DND-41 (cell line): ENCODE measurements at regions not wholly inside any gene's neighbourhood (a gene's known extent, or its start where the extent isn't known, plus 50 kb on each side); places are given as distances from the start of the nearest gene placed in this dataset.

ENCODE experiments used
- ATAC-seq: fragments of 200-7000 bp; cut with Tn5 transposase; 3 replicates; pipeline ENCODE4 v1.9.1; 2021; ENCODE audit warnings: low read depth; ENCODE audit not compliant: insufficient read depth
- DNase-seq: peaks from one replicate; pipeline ENCODE4 v3.0.0-alpha.2; 2020
- H2AFZ ChIP-seq: 2 replicates; pipeline ENCODE4 v1.6.0; 2012; ENCODE audit warnings: low read depth, low read length
- H3K27ac ChIP-seq: 2 replicates; pipeline ENCODE4 v1.5.1; 2012; ENCODE audit warnings: low read length, inconsistent platforms
- H3K27me3 ChIP-seq: fragments of 200-600 bp; sonication (generic); 2 replicates; pipeline ENCODE4 v1.6.0; 2012; ENCODE audit warnings: low read length, mild to moderate bottlenecking, inconsistent platforms; ENCODE audit not compliant: insufficient read depth, poor library complexity
- H3K36me3 ChIP-seq: 2 replicates; pipeline ENCODE4 v1.5.1; 2012; ENCODE audit warnings: low read length, inconsistent platforms; ENCODE audit not compliant: insufficient read depth
- H3K4me1 ChIP-seq: 2 replicates; pipeline ENCODE4 v1.5.1; 2012; ENCODE audit warnings: mild to moderate bottlenecking, low read length; ENCODE audit not compliant: insufficient read depth
- H3K4me2 ChIP-seq: 2 replicates; pipeline ENCODE4 v1.6.0; 2012; ENCODE audit warnings: mild to moderate bottlenecking, moderate library complexity, low read length, inconsistent platforms; ENCODE audit not compliant: insufficient read depth
- H3K4me3 ChIP-seq, 2 experiments: fragments of 200-600 bp in 1 of 2; shearing (Covaris generic) in 1 of 2; 2 replicates each; pipeline ENCODE4 v1.5.1; 2012 to 2016; ENCODE audit warnings: inconsistent platforms in 2 of 2, low read length in 2 of 2, mild to moderate bottlenecking in 2 of 2, low read depth in 1 of 2, moderate library complexity in 1 of 2
- H3K79me2 ChIP-seq: 2 replicates; pipeline ENCODE4 v1.6.0; 2012; ENCODE audit warnings: low read length, inconsistent platforms; ENCODE audit not compliant: insufficient read depth
- H3K9ac ChIP-seq: 2 replicates; pipeline ENCODE4 v1.6.0; 2012; ENCODE audit warnings: low read depth, mild to moderate bottlenecking, inconsistent platforms, low read length, moderate library complexity
- H3K9me3 ChIP-seq: 2 replicates; pipeline ENCODE4 v1.5.1; 2012; ENCODE audit warnings: low read length, moderate library complexity, mild to moderate bottlenecking, inconsistent platforms; ENCODE audit not compliant: insufficient read depth, severe bottlenecking
- H4K20me1 ChIP-seq: 2 replicates; pipeline ENCODE4 v1.6.0; 2012; ENCODE audit warnings: low read length; ENCODE audit not compliant: insufficient read depth
- CTCF ChIP-seq: IDR thresholded peaks from 2 replicates; pipeline ENCODE4 v1.5.1; 2012; ENCODE audit warnings: borderline replicate concordance, low read length, moderate library complexity, mild to moderate bottlenecking; ENCODE audit not compliant: poor library complexity, severe bottlenecking; ENCODE audit errors: extremely low read depth
- EZH2 ChIP-seq: IDR thresholded peaks from 3 replicates; pipeline ENCODE4 v1.6.1; 2012; ENCODE audit warnings: borderline replicate concordance, low read depth, mild to moderate bottlenecking, moderate library complexity, low read length, inconsistent platforms; ENCODE audit not compliant: severe bottlenecking

GRCh38 chr11:90836031-90836430 lies 613.2 kb upstream of the CHORDC1 start:
- Histone ChIP-seq H3K4me3 (no peak overlapping the region), H3K9me3 (no peaks in the 10 kb centered on the region), H3K4me1 (no peaks in the 10 kb centered on the region), H3K27me3 (no peaks in the 10 kb centered on the region), H2AFZ (no peak overlapping the region), H3K9ac (no peak overlapping the region), H3K79me2 (no peaks in the 10 kb centered on the region), H3K36me3 (no peaks in the 10 kb centered on the region), H3K4me2 (no peak overlapping the region), H3K27ac (no peak overlapping the region), H4K20me1 (no peaks in the 10 kb centered on the region)
- TF ChIP-seq CTCF (no peak), EZH2 (no peak)
- ATAC-seq, result no peak
- DNase-seq, result no peak

GRCh38 chr11:90823446-90823845 lies 600.6 kb upstream of the CHORDC1 start:
- H3K27me3 ChIP-seq, result no peaks in the 10 kb centered on the region
- H4K20me1 ChIP-seq, result no peaks in the 10 kb centered on the region
- H3K4me2 ChIP-seq, result no peak overlapping the region
- H3K9ac ChIP-seq, result no peak overlapping the region
- H3K79me2 ChIP-seq, result no peaks in the 10 kb centered on the region
- H3K27ac ChIP-seq, result no peak overlapping the region
- H3K9me3 ChIP-seq, result no peaks in the 10 kb centered on the region
- TF ChIP-seq EZH2 (no peak), CTCF (no peak)
- H3K4me1 ChIP-seq, result no peaks in the 10 kb centered on the region
- H3K4me3 ChIP-seq, result no peak overlapping the region
- ATAC-seq, result no peak
- H3K36me3 ChIP-seq, result no peaks in the 10 kb centered on the region
- no peak overlapping the region for H2AFZ ChIP-seq
- DNase-seq, result no peak

GRCh38 chr11:90822996-90823395 lies 600.1 kb upstream of the CHORDC1 start:
- H4K20me1 ChIP-seq, result no peaks in the 10 kb centered on the region
- H3K9me3 ChIP-seq, result no peaks in the 10 kb centered on the region
- no peak overlapping the region for H3K4me3 ChIP-seq
- no peaks in the 10 kb centered on the region for H3K36me3 ChIP-seq
- H2AFZ ChIP-seq, result no peak overlapping the region
- H3K27me3 ChIP-seq, result no peaks in the 10 kb centered on the region
- H3K9ac ChIP-seq, result no peak overlapping the region
- no peak overlapping the region for H3K27ac ChIP-seq
- H3K4me1 ChIP-seq, result no peaks in the 10 kb centered on the region
- DNase-seq (no peak), ATAC-seq (no peak)
- TF ChIP-seq EZH2 (no peak), CTCF (no peak)
- H3K79me2 ChIP-seq, result no peaks in the 10 kb centered on the region
- no peak overlapping the region for H3K4me2 ChIP-seq

GRCh38 chr11:90818196-90818745 lies 595.4 kb upstream of the CHORDC1 start:
- DNase-seq, result no peak
- Histone ChIP-seq H3K36me3 (no peaks in the 10 kb centered on the region), H3K4me2 (no peak overlapping the region), H4K20me1 (no peaks in the 10 kb centered on the region), H3K9ac (no peak overlapping the region), H3K27ac (no peak overlapping the region), H3K4me1 (no peaks in the 10 kb centered on the region), H3K79me2 (no peaks in the 10 kb centered on the region), H3K27me3 (no peaks in the 10 kb centered on the region), H3K9me3 (no peaks in the 10 kb centered on the region), H2AFZ (no peak overlapping the region), H3K4me3 (no peak overlapping the region)
- TF ChIP-seq CTCF (no peak), EZH2 (no peak)
- ATAC-seq, result no peak
